ENCODE measurements at regions not wholly inside any gene's neighbourhood (a gene's known extent, or its start where the extent isn't known, plus 50 kb on each side); places are given as distances from the start of the nearest gene placed in this dataset.

DNA sequence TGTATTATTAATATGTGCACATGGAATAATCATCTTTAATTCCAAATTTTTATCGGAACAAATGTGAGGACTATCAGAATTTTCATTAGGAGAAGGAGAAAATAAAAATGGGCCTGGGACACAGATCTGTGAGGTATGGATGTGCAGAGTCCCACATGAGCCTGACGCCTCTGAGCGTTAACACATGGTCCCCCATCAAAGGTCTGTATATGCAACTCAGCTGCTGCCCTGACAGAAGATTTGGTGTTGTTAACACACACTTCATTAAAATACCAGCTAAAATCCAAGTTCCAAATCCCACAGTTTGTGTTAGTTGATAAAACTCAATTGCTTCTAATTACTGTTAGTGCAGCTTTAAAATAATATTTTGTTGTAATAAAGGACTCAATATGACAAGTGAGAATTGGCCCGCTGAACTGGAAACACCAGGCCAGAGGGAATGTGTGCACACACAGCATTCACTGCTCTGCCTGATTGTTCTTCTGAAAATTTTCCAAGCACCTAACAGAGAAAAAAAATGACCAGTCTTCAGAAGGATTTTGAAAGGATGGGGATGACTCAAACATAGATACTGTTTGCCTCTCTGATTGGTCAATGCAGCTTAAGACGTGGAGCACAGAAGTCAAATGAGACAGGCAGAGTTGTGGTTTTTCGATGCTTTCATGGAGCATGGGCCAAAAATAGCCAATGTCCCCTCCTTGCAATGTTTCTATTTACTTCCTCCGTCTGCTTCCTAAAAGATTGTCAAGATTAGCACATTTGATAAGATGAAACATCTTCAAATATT lies 266.6 kb downstream of the NKX6-1 start:
- TF ChIP-seq POLR2A (IDR thresholded peaks at IDR 0.05; ENCODE audit: extremely low read depth, insufficient read length) (no peak), MAX (IDR thresholded peaks at IDR 0.05; ENCODE audit: low read depth, low read length) (no peak)
- TF ChIP-seq, protein P1, sequence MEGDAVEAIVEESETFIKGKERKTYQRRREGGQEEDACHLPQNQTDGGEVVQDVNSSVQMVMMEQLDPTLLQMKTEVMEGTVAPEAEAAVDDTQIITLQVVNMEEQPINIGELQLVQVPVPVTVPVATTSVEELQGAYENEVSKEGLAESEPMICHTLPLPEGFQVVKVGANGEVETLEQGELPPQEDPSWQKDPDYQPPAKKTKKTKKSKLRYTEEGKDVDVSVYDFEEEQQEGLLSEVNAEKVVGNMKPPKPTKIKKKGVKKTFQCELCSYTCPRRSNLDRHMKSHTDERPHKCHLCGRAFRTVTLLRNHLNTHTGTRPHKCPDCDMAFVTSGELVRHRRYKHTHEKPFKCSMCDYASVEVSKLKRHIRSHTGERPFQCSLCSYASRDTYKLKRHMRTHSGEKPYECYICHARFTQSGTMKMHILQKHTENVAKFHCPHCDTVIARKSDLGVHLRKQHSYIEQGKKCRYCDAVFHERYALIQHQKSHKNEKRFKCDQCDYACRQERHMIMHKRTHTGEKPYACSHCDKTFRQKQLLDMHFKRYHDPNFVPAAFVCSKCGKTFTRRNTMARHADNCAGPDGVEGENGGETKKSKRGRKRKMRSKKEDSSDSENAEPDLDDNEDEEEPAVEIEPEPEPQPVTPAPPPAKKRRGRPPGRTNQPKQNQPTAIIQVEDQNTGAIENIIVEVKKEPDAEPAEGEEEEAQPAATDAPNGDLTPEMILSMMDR (IDR thresholded peaks at IDR 0.05; ENCODE audit: low read depth, low read length) = no peak
